Bronchial epithelial cell (primary cell): ENCODE measurements at regions not wholly inside any gene's neighbourhood (a gene's known extent, or its start where the extent isn't known, plus 50 kb on each side); places are given as distances from the start of the nearest gene placed in this dataset.
A peak's percentile ranks its signal among the peaks of the same experiment; 100 is the strongest.

Experiments used
- DNase-seq: peaks from one replicate; pipeline ENCODE4 v3.0.0-alpha.2; 2010; ENCODE audit warnings: low read depth
- FAIRE-seq: peaks from 2 replicates; lab custom pipeline; 2011; peaks lifted over from hg19 to GRCh38; lab: Jason Lieb, UNC
- H3K27me3 ChIP-seq: 2 replicates; pipeline ENCODE4 v1.5.1; 2011; ENCODE audit warnings: low read length; ENCODE audit not compliant: control insufficient read depth, insufficient read depth
- H3K36me3 ChIP-seq: 2 replicates; pipeline ENCODE4 v1.5.1; 2011; ENCODE audit warnings: low read length; ENCODE audit not compliant: control insufficient read depth, insufficient read depth
- H3K4me3 ChIP-seq: 2 replicates; pipeline ENCODE4 v1.5.1; 2011; ENCODE audit warnings: mild to moderate bottlenecking, low read depth, low read length, control low read depth
- CTCF ChIP-seq: IDR thresholded peaks from 2 replicates; pipeline ENCODE4 v1.5.1; 2011; ENCODE audit warnings: mild to moderate bottlenecking, moderate library complexity, low read length, control low read depth, inconsistent platforms; ENCODE audit not compliant: insufficient read depth, severe bottlenecking

- H3K4me3 ChIP-seq = no peak overlapping the region
- no peak for DNase-seq
- no peak for FAIRE-seq
- H3K36me3 ChIP-seq = no peaks in the 10 kb centered on the region
- no peaks in the 10 kb centered on the region for H3K27me3 ChIP-seq
- TF ChIP-seq CTCF = no peak
Observed at GRCh38 chr10:107657851-107658250, 493.3 kb upstream of the SORCS1 start.

GRCh38 chr10:107656932-107657331 is 492.4 kb upstream of the SORCS1 start:
- Histone ChIP-seq H3K27me3 (no peaks in the 10 kb centered on the region), H3K4me3 (no peak overlapping the region), H3K36me3 (no peaks in the 10 kb centered on the region)
- TF ChIP-seq CTCF = no peak
- DNase-seq = no peak
- FAIRE-seq = no peak

GRCh38 chr10:107653832-107654287 is 489.4 kb upstream of the SORCS1 start:
- Histone ChIP-seq H3K4me3 (peak overlapping the region; percentile 6), H3K27me3 (no peaks in the 10 kb centered on the region), H3K36me3 (no peaks in the 10 kb centered on the region)
- no peak for FAIRE-seq
- DNase-seq = peak; percentile 45
- TF ChIP-seq CTCF = no peak

- no peaks in the 10 kb centered on the region for H3K27me3 ChIP-seq
- H3K36me3 ChIP-seq = no peaks in the 10 kb centered on the region
- DNase-seq (no peak), FAIRE-seq (no peak)
- no peak for TF ChIP-seq CTCF
- H3K4me3 ChIP-seq = no peak overlapping the region
Observed at GRCh38 chr10:107650939-107651338, 486.4 kb upstream of the SORCS1 start.

- Histone ChIP-seq H3K4me3 (no peak overlapping the region), H3K36me3 (no peaks in the 10 kb centered on the region), H3K27me3 (peaks cover 2% of the 10 kb centered on the region)
- FAIRE-seq (no peak), DNase-seq (no peak)
- no peak for TF ChIP-seq CTCF
Observed at GRCh38 chr10:107649249-107649648, 484.7 kb upstream of the SORCS1 start.

- TF ChIP-seq CTCF = no peak
Observed at GRCh38 chr10:107647462-107647861, 483.0 kb upstream of the SORCS1 start.

More at GRCh38 chr10:107647462-107647861, 483.0 kb upstream of the SORCS1 start:
- peaks cover 2% of the 10 kb centered on the region for H3K27me3 ChIP-seq
- H3K36me3 ChIP-seq = no peaks in the 10 kb centered on the region
- no peak overlapping the region for H3K4me3 ChIP-seq
- no peak for FAIRE-seq
- DNase-seq = no peak
